CD4-positive, alpha-beta T cell treated with Interleukin-21 for 1 hour (primary cell): ENCODE measurements at regions not wholly inside any gene's neighbourhood (a gene's known extent, or its start where the extent isn't known, plus 50 kb on each side); places are given as distances from the start of the nearest gene placed in this dataset.
"Not testable (repeated sequence)": the region's sequence is repeated elsewhere in the genome, so short reads cannot be mapped to it uniquely, and the experiment has no call there.

ENCODE experiments used
- DNase-seq: peaks from one replicate; pipeline ENCODE4 v3.0.0-alpha.2; 2020

DNA sequence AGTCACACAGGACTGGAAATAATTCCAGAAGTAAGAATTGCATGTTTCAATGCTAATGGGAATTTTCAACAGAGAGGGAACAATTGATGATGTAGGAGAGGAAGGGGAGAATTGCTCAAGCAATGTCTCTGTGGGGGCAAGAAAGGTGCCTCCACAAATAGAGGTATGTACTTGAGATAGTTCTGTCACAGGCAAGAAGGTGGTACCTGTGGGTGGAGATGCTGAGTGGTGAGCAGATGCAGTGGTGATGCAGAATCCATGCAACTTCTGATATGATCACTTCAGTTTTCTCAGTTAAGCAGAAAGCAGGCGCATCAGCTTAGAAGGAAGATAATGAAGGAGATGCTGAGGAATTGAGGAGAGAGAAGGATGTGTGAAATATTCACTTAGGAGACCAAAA lies 55.1 kb upstream of the SEC24B start:
- no peak for DNase-seq

DNA sequence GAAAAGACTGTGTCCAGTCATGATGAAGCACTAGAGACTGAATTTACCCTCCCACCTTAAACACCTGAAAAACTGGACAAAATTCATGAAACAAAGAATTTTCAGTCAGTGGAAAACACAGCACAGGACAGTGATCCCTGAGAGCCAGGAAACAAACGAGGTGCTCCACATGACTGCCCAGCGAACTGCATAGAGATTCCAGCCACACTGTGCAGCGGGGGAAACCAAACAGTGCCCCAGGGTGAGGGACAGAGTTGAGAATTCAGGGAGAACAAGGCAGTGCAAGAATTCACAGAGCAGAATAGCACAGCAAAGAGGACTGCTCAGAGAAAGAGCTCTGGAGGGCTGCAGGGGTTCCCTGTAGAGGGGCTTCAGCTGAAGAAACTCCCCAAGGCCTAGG lies 55.5 kb upstream of the SEC24B start:
- no peak for DNase-seq

DNA sequence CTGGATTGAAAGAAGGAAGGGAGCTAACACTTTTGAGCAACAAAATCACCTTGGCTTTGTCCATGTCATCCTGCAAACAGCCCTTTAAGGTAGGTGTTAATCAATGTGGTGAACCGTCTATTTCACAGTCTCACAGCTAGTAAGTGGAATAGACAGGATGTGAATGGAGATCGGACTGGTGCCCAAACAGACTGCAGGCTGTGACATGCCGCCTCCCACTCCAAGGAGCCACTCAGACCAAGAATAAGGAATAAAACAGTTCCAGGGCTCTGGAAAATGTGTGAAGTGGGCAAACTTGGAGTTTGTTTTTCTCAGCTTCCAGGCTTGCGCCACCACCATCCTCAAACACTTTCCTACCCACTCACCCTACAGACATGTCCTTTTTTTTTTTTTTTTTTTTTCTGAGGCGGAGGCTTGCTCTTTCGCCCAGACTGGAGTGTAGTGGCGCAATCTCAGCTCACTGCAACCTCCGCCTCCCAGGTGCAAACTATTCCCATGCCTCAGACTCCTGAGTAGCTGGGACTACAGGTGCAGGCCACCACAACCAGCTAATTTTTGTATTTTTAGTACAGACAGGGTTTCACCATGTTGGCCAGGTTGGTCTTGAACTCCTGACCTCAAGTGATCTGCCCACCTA lies 57.7 kb upstream of the SEC24B start:
- DNase-seq, result no peak

DNA sequence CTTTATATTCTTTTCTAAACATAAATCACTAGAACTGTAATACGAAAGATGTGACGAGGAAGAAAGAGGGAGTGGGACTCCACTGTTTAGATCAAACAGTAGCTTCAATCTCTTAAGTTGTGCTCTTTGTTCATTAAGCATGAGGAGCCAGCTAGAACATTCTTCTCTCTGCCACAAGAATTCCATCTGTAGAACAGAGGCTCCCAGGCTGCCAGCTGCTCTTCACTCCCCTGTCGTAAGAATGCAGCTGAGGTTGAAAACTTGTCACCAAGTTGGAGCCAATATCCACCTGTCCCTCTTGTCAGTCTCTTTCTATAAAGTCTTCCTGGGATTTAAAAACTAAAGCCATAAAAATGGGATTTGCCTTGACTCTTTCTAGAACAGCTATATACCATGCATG lies 65.0 kb upstream of the SEC24B start:
- DNase-seq, result no peak

DNA sequence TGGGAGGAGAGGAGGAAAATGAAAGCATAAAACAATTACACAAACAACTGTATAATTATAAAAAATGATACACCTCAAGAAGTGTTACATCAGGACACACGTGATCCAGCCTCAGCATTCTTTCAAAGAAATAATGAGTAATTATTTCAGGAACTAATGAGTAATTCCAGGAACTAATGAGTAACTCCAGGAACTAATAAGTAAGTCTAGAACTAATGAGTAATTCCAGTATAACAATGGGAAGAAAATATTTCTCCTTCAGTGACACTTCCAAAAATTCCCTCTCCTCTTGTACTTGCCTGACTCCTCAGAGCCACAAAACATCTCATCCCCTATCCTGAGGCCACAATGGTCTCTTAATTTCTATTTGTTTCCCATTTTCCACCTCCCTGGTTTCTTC lies 63.5 kb upstream of the COL25A1 start:
- no peak for DNase-seq

DNA sequence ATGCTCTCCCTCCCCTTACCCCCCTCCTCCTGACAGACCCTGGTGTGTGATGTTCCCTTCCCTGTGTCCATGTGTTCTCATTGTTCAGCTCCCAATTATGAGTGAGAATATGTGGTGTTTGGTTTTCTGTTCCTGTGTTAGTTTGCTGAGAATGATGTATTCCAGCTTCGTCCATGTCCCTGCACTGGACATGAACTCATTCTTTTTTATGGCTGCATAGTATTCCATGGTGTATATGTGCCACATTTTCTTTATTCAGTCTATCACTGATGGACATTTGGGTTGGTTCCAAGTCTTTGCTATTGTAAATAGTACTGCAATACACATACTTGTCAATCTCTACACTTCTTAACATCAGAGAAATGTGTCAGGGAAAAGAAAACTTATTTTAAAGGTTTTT lies 62.8 kb upstream of the COL25A1 start:
- not testable (repeated sequence) for DNase-seq

DNA sequence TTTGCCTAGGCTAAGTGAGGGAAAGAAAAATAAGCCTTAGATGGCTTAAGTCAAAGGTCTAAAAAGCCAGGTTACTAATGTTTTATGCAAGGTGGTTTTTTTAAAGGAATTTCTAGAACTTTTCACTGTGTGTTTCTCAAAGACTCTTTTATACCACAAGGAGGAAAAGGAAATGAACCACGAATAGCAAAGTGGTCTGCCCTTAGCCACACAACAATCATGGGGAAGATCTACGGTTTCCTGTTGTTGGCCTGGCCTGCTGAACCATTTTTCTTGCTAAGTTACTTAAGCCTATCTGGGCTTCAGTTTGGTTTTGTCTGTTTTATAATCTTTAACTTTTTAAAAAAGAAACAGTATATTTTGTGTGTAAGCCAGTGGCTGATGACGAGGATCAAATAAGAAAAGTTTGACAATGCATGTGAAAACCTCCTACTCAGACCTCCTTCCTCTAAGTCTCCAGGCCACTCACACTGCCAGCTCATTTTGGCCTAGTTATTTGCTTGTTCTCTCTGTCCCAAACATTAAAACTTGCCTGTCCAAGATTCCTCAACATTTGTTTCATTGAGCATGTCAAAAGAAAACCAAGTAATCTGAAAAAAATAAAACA lies 56.7 kb upstream of the COL25A1 start:
- DNase-seq, result peak; percentile 34

DNA sequence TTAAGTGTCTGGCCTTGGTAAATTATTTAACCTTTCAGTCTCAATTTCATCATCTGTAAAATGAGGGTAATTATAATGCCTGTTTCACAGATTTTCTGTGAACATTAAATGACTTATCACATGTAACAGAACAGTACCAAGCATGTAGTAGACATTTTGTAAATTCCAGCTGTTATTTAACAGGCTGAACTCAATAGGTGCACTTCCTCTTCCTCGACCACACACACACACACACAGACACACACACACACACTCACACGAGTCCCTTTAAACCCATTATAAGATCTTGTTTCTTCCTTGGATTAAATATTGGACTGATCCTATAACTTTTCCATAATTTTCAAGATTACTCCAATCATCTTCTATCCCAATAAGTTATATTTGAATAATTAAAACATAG lies 53.4 kb upstream of the COL25A1 start:
- DNase-seq, result no peak

DNA sequence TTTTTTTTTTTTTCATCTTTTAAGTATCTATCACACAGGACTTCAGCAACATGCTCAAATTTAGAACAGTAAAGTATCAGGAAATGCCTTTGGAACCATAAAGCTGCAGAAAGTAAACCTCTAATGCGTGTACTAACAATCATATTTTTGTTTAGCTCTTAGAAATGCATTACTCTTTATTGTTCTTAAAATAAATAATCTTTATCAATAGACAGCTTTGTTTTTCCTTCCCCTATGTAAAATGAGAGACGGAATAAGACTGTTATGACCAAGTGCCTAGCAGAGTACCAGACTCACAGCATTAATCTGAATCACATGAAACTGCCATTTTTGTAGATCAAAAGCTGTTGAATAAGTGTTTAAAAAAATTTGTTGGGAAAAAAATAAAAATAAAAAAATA lies 50.5 kb upstream of the COL25A1 start:
- DNase-seq, result no peak
